Stomach (tissue), 8 donors: ENCODE measurements at regions not wholly inside any gene's neighbourhood (a gene's known extent, or its start where the extent isn't known, plus 50 kb on each side); places are given as distances from the start of the nearest gene placed in this dataset.

Experiments
- DNase-seq, 2 donors: peaks; one replicate each; pipeline versions ENCODE4 v3.0.0 to v3.0.0-alpha.2; 2013 to 2019
- H3K27ac ChIP-seq, 5 donors: fragments of 200-600 bp in 4 of 5; sonication (generic) in 4 of 5; one replicate each; pipeline ENCODE4 v1.5.1; 2013 to 2019; ENCODE audit warnings: mild to moderate bottlenecking in 1 of 5, moderate library complexity in 1 of 5
- H3K27me3 ChIP-seq, 3 donors: fragments of 200-600 bp; sonication (generic); one replicate each; pipeline ENCODE4 v1.5.1; 2017 to 2019; ENCODE audit warnings: mixed run types in 1 of 3
- H3K36me3 ChIP-seq, 4 donors: fragments of 200-600 bp; sonication (generic); 1 replicate in 3 of 4; 2 replicates in 1 of 4; pipeline ENCODE4 v1.5.1; 2016 to 2019
- H3K4me1 ChIP-seq, 4 donors: fragments of 200-600 bp; sonication (generic); one replicate each; pipeline ENCODE4 v1.5.1; 2016 to 2019
- H3K4me3 ChIP-seq, 4 donors: fragments of 200-600 bp; sonication (generic) in 3 of 4; one replicate each; pipeline ENCODE4 v1.5.1; 2016 to 2019; ENCODE audit warnings: mild to moderate bottlenecking in 1 of 4
- H3K9me3 ChIP-seq, 4 donors: fragments of 200-600 bp; sonication (generic); one replicate each; pipeline ENCODE4 v1.5.1; 2016 to 2019
- EP300 ChIP-seq: sonication (generic); formaldehyde crosslinking; IDR thresholded peaks from one replicate; pipeline ENCODE4 v1.6.1; 2017; ENCODE audit warnings: antibody characterized with exemption
- POLR2A ChIP-seq, 4 donors: fragments of 450-650 bp; IDR thresholded peaks; one replicate each; pipeline ENCODE4 v1.6.1; 2016; ENCODE audit warnings: antibody characterized with exemption in 4 of 4, control low read depth in 2 of 4, mild to moderate bottlenecking in 1 of 4, moderate library complexity in 1 of 4
- POLR2AphosphoS5 ChIP-seq, 3 donors: sonication (generic); formaldehyde crosslinking; IDR thresholded peaks; one replicate each; pipeline ENCODE4 v1.6.1; 2016; ENCODE audit warnings: antibody characterized with exemption in 3 of 3
- WGBS, 5 donors: extraction: QIAGEN DNeasy Blood & Tissue Kit in 3 of 5; methylation state at CpG; one replicate each; pipeline versions ENCODE4 v1.1.5 to v1.1.7; 2013 to 2018; 5-methylcytosine and 5-hydroxymethylcytosine counted together
- intact Hi-C: fragments of 100-400 bp; cut with DNase I; formaldehyde crosslinking; loops from one replicate; pipeline ENCODE4 v1.15.1; 2023; ENCODE audit warnings: low total_unique reads
- TF ChIP-seq, protein P1 (sequence below), 7 experiments: fragments of 450-650 bp in 4 of 7; fragments of 200-600 bp in 3 of 7; sonication (generic) in 3 of 7; IDR thresholded peaks; one replicate each; pipeline ENCODE4 v1.5.1; 2016 to 2019; ENCODE audit warnings: antibody characterized with exemption in 7 of 7, control low read depth in 2 of 7, mild to moderate bottlenecking in 1 of 7
- donor health status: healthy with polysubstance abuse.
- donor health status: Bipolar disorder and iron deficiency.
- donor health status: healthy.

- no peak for TF ChIP-seq EP300
- TF ChIP-seq, protein P1, sequence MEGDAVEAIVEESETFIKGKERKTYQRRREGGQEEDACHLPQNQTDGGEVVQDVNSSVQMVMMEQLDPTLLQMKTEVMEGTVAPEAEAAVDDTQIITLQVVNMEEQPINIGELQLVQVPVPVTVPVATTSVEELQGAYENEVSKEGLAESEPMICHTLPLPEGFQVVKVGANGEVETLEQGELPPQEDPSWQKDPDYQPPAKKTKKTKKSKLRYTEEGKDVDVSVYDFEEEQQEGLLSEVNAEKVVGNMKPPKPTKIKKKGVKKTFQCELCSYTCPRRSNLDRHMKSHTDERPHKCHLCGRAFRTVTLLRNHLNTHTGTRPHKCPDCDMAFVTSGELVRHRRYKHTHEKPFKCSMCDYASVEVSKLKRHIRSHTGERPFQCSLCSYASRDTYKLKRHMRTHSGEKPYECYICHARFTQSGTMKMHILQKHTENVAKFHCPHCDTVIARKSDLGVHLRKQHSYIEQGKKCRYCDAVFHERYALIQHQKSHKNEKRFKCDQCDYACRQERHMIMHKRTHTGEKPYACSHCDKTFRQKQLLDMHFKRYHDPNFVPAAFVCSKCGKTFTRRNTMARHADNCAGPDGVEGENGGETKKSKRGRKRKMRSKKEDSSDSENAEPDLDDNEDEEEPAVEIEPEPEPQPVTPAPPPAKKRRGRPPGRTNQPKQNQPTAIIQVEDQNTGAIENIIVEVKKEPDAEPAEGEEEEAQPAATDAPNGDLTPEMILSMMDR (IDR thresholded peaks at IDR 0.05): no peak
- no peak for TF ChIP-seq POLR2AphosphoS5 (IDR thresholded peaks at IDR 0.05)
- TF ChIP-seq POLR2A (IDR thresholded peaks at IDR 0.05): no peak
- H3K36me3 ChIP-seq: no peaks in the 10 kb centered on the region
- H3K9me3 ChIP-seq: no peaks in the 10 kb centered on the region
- DNase-seq: no peak
- no peak overlapping the region for H3K4me3 ChIP-seq
- peaks cover 0 to 5% (median 0%) of the 10 kb centered on the region in 3 donors for H3K27me3 ChIP-seq
- intact Hi-C loops: no loop called here
- H3K27ac ChIP-seq: no peak overlapping the region
- H3K4me1 ChIP-seq: peaks cover 0 to 17% (median 3%) of the 10 kb centered on the region in 4 donors
- WGBS, 5 donors: 52 to 61% (median 57%) methylated on average over 2 of the region's 2 CpGs
These were observed 178.1 kb downstream of the EVX1 start for GRCh38 chr7:27420702-27421101.

DNA sequence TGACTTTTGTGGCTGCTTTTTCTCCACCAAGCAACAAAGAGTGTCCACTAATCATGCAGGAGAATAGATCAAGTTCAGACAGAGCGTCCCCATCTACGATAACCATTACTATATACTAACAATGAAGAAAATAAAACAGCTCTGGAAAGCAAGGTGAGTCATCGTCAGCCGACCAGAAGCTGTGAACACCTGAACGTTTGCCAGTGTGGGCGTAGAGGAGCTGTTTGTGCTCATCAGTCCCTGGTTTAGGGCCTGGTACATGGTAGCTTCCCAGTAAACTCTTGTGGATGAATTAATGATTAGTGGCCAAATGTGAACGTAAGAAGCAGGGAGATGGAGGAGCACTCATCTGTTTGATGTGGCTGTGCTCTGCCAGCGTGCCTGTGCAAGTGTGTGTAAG is 180.7 kb downstream of the EVX1 start:
- Histone ChIP-seq H3K4me1 (peaks cover 0 to 17% (median 3%) of the 10 kb centered on the region in 4 donors), H3K36me3 (no peaks in the 10 kb centered on the region), H3K27me3 (peaks cover 0 to 7% (median 0%) of the 10 kb centered on the region in 3 donors), H3K9me3 (no peaks in the 10 kb centered on the region), H3K27ac (peak overlapping the region in 2 of 5 donors; percentile 10 to 20), H3K4me3 (no peak overlapping the region)
- TF ChIP-seq, protein P1 (IDR thresholded peaks at IDR 0.05): no peak
- no peak for TF ChIP-seq EP300
- TF ChIP-seq POLR2A (IDR thresholded peaks at IDR 0.05): no peak
- TF ChIP-seq POLR2AphosphoS5 (IDR thresholded peaks at IDR 0.05): no peak
- DNase-seq: peak; percentile 38 to 57
- intact Hi-C loops: no loop called here
- 60 to 79% (median 77%) methylated on average over 8 of the region's 8 CpGs for WGBS, 5 donors

- Histone ChIP-seq H3K36me3 (no peaks in the 10 kb centered on the region), H3K4me3 (no peak overlapping the region), H3K4me1 (peaks cover 0 to 17% (median 3%) of the 10 kb centered on the region in 4 donors), H3K27ac (peak overlapping the region in 2 of 5 donors; percentile 10 to 20), H3K27me3 (peaks cover 0 to 9% (median 0%) of the 10 kb centered on the region in 3 donors), H3K9me3 (no peaks in the 10 kb centered on the region)
- intact Hi-C loops: no loop called here
- TF ChIP-seq POLR2A (IDR thresholded peaks at IDR 0.05) (no peak), EP300 (no peak), POLR2AphosphoS5 (IDR thresholded peaks at IDR 0.05) (no peak)
- TF ChIP-seq, protein P1 (IDR thresholded peaks at IDR 0.05): no peak
- 71 to 96% (median 84%) methylated on average over 10 of the region's 10 CpGs for WGBS, 5 donors
- no peak for DNase-seq
These were observed 181.2 kb downstream of the EVX1 start for GRCh38 chr7:27423821-27424220.

DNA sequence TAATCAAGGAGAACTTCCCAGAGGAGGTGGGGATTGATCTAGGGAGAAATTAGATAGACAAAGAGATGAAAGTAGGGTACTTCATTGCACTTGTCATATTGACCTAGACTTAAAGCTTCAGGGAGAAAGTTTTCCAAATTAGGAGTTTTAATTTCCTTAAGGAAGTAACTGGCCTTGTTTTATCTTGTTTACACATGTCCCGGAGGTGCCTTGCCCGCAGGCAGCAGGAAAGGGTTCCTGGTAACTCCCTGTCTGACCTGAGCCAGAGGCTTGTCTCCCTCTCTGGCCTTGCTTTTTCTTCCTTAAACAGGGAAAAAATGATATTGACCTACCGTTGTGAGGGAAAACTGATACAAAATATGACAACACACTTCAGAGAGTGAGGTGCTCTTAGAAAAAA is 181.6 kb downstream of the EVX1 start:
- Histone ChIP-seq H3K27ac (peak overlapping the region in 2 of 5 donors; percentile 10 to 20), H3K4me1 (peaks cover 0 to 17% (median 3%) of the 10 kb centered on the region in 4 donors), H3K9me3 (no peaks in the 10 kb centered on the region), H3K4me3 (no peak overlapping the region), H3K27me3 (peaks cover 0 to 9% (median 0%) of the 10 kb centered on the region in 3 donors), H3K36me3 (no peaks in the 10 kb centered on the region)
- intact Hi-C loops: no loop called here
- WGBS, 5 donors: 19 to 30% (median 25%) methylated on average over 3 of the region's 3 CpGs
- TF ChIP-seq EP300 (no peak), POLR2AphosphoS5 (IDR thresholded peaks at IDR 0.05) (no peak), POLR2A (IDR thresholded peaks at IDR 0.05) (no peak)
- TF ChIP-seq, protein P1 (IDR thresholded peaks at IDR 0.05): no peak
- peak in 1 of 2 donors; percentile 49 for DNase-seq
